ENCODE measurements at regions not wholly inside any gene's neighbourhood (a gene's known extent, or its start where the extent isn't known, plus 50 kb on each side); places are given as distances from the start of the nearest gene placed in this dataset.

DNA sequence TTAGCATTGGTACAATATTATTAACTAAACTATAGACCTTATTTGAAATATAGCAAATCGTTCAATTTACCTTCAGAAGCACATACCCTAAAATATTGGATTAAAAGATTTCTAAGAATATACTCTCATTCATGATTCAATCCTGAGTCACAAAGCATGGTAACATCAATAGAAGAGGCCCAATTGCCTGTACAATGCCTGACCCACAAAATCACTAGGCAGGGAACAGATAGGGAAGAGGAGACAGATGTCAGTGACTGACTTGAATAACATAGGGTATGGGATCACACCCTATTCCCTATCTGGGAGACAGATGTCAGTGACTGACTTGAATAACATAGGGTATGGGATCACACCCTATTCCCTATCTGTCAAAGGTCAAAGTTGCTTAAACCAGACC is 611.6 kb upstream of the VRK2 start:
- no peak for TF ChIP-seq EZH2phosphoT487 (conservative IDR thresholded peaks at IDR 0.05; ENCODE audit: low read length)
- TF ChIP-seq, protein P1, sequence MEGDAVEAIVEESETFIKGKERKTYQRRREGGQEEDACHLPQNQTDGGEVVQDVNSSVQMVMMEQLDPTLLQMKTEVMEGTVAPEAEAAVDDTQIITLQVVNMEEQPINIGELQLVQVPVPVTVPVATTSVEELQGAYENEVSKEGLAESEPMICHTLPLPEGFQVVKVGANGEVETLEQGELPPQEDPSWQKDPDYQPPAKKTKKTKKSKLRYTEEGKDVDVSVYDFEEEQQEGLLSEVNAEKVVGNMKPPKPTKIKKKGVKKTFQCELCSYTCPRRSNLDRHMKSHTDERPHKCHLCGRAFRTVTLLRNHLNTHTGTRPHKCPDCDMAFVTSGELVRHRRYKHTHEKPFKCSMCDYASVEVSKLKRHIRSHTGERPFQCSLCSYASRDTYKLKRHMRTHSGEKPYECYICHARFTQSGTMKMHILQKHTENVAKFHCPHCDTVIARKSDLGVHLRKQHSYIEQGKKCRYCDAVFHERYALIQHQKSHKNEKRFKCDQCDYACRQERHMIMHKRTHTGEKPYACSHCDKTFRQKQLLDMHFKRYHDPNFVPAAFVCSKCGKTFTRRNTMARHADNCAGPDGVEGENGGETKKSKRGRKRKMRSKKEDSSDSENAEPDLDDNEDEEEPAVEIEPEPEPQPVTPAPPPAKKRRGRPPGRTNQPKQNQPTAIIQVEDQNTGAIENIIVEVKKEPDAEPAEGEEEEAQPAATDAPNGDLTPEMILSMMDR (IDR thresholded peaks at IDR 0.05; ENCODE audit: insufficient read depth, low read length, poor library complexity, severe bottlenecking) = no peak
- Histone ChIP-seq H2AFZ (ENCODE audit: low read depth, low read length, severe bottlenecking) (no peak overlapping the region), H4K20me1 (ENCODE audit: low read depth, low read length) (no peaks in the 10 kb centered on the region)

DNA sequence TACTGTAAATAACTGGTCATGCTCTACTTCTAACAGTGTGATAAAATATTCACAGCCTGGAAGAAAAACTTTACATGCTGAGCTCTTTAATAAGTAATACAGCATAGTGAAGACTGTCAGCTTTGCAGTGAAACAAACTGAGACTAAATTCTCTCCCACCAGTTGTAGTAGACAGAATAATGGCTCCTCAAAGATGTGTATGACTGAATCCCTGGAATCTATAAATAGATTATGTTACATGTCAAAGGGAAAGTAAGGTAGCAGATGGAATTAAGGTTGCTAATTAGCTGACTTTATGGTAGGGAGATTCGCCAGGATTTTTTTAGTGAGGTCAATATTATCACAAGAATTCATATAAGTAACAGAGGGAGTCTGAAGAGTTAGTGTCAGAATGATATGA is 609.5 kb upstream of the VRK2 start:
- Histone ChIP-seq H3F3A (ENCODE audit: insufficient read depth) (no peaks in the 10 kb centered on the region), H3K79me2 (ENCODE audit: insufficient read depth, low read length) (no peaks in the 10 kb centered on the region), H2AFZ (ENCODE audit: low read depth, low read length, severe bottlenecking) (no peak overlapping the region)

More for the DNA sequence above, 611.6 kb upstream of the VRK2 start:
- no peaks in the 10 kb centered on the region for H3K36me3 ChIP-seq (ENCODE audit: low read length)
- H3F3A ChIP-seq (ENCODE audit: insufficient read depth) = no peaks in the 10 kb centered on the region
- H3K27ac ChIP-seq (ENCODE audit: low read depth, low read length) = no peak overlapping the region
- no peaks in the 10 kb centered on the region for H3K27me3 ChIP-seq (ENCODE audit: low read length)
- no peaks in the 10 kb centered on the region for H3K9me3 ChIP-seq (ENCODE audit: insufficient read depth, low read length)
- H3K79me2 ChIP-seq (ENCODE audit: insufficient read depth, low read length) = no peaks in the 10 kb centered on the region
- no peak overlapping the region for H3K4me2 ChIP-seq (ENCODE audit: low read depth, low read length, poor library complexity, severe bottlenecking)
- H3K9me2 ChIP-seq (replicated peaks; ENCODE audit: insufficient read depth, low read length) = no peaks in the 10 kb centered on the region
- no peak overlapping the region for H3K9ac ChIP-seq (ENCODE audit: low read length)
- H3K4me3 ChIP-seq (ENCODE audit: insufficient read depth, low read length, poor library complexity, severe bottlenecking) = no peak overlapping the region

DNA sequence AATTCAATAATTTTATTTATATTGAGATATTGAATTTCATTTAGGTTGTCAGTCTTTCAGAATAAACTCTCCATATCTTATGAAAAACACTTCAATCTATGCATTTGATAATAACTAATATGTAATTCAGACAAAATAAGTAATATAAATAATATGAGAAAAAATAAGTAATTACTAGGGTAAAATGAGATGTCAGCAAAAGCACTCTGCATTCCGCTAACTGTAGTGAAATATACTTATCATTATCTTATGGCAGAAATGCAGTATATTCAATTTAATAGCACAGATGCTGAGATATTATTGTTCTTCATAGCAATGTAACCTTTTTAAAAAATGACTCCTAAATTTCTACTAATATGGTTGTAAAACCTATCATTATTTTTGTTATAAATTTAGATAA is 606.2 kb upstream of the VRK2 start:
- Histone ChIP-seq H3K27me3 (ENCODE audit: low read length) (no peaks in the 10 kb centered on the region), H3K79me2 (ENCODE audit: insufficient read depth, low read length) (no peaks in the 10 kb centered on the region), H3K27ac (ENCODE audit: low read depth, low read length) (no peak overlapping the region), H3K4me3 (ENCODE audit: insufficient read depth, low read length, poor library complexity, severe bottlenecking) (no peak overlapping the region), H3K9me3 (ENCODE audit: insufficient read depth, low read length) (no peaks in the 10 kb centered on the region), H2AFZ (ENCODE audit: low read depth, low read length, severe bottlenecking) (no peak overlapping the region), H3F3A (ENCODE audit: insufficient read depth) (no peaks in the 10 kb centered on the region), H3K9ac (ENCODE audit: low read length) (no peak overlapping the region), H4K20me1 (ENCODE audit: low read depth, low read length) (no peaks in the 10 kb centered on the region), H3K9me2 (replicated peaks; ENCODE audit: insufficient read depth, low read length) (no peaks in the 10 kb centered on the region), H3K4me2 (ENCODE audit: low read depth, low read length, poor library complexity, severe bottlenecking) (no peak overlapping the region), H3K36me3 (ENCODE audit: low read length) (no peaks in the 10 kb centered on the region)
- no peak for TF ChIP-seq EZH2phosphoT487 (conservative IDR thresholded peaks at IDR 0.05; ENCODE audit: low read length)
- TF ChIP-seq, protein P1 (IDR thresholded peaks at IDR 0.05; ENCODE audit: insufficient read depth, low read length, poor library complexity, severe bottlenecking) = no peak

More for the DNA sequence above, 609.5 kb upstream of the VRK2 start:
- no peak overlapping the region for H3K9ac ChIP-seq (ENCODE audit: low read length)
- H3K27ac ChIP-seq (ENCODE audit: low read depth, low read length) = no peak overlapping the region
- no peaks in the 10 kb centered on the region for H4K20me1 ChIP-seq (ENCODE audit: low read depth, low read length)
- H3K4me3 ChIP-seq (ENCODE audit: insufficient read depth, low read length, poor library complexity, severe bottlenecking) = no peak overlapping the region
- no peak overlapping the region for H3K4me2 ChIP-seq (ENCODE audit: low read depth, low read length, poor library complexity, severe bottlenecking)
- H3K9me2 ChIP-seq (replicated peaks; ENCODE audit: insufficient read depth, low read length) = no peaks in the 10 kb centered on the region
- no peaks in the 10 kb centered on the region for H3K27me3 ChIP-seq (ENCODE audit: low read length)
- TF ChIP-seq EZH2phosphoT487 (conservative IDR thresholded peaks at IDR 0.05; ENCODE audit: low read length) = no peak
- TF ChIP-seq, protein P1 (IDR thresholded peaks at IDR 0.05; ENCODE audit: insufficient read depth, low read length, poor library complexity, severe bottlenecking) = no peak
- no peaks in the 10 kb centered on the region for H3K9me3 ChIP-seq (ENCODE audit: insufficient read depth, low read length)
- H3K36me3 ChIP-seq (ENCODE audit: low read length) = no peaks in the 10 kb centered on the region

Data from SU-DHL-6 (cell line).